Vagina (tissue), 2 donors: ENCODE measurements at regions not wholly inside any gene's neighbourhood (a gene's known extent, or its start where the extent isn't known, plus 50 kb on each side); places are given as distances from the start of the nearest gene placed in this dataset.

Experiments
- CTCF ChIP-seq, 3 experiments: fragments of 450-650 bp in 2 of 3; fragments of 200-600 bp in 1 of 3; sonication (generic) in 1 of 3; IDR thresholded peaks; one replicate each; pipeline ENCODE4 v1.5.1; 2017 to 2019; ENCODE audit warnings: antibody characterized with exemption in 3 of 3, mild to moderate bottlenecking in 2 of 3, moderate library complexity in 2 of 3
- POLR2A ChIP-seq, 2 donors: fragments of 450-650 bp; IDR thresholded peaks; one replicate each; pipeline ENCODE4 v1.6.1; 2017; ENCODE audit warnings: antibody characterized with exemption in 2 of 2, mild to moderate bottlenecking in 2 of 2, moderate library complexity in 2 of 2
- POLR2AphosphoS5 ChIP-seq, 2 donors: sonication (generic); formaldehyde crosslinking; IDR thresholded peaks; one replicate each; pipeline ENCODE4 v1.9.0; 2017; ENCODE audit warnings: antibody characterized with exemption in 2 of 2, mild to moderate bottlenecking in 2 of 2, low read depth in 1 of 2; ENCODE audit not compliant: insufficient read depth in 1 of 2

GRCh38 chrX:9195199-9195880 is 161.4 kb upstream of the FAM9B start:
- TF ChIP-seq POLR2AphosphoS5 (IDR thresholded peaks at IDR 0.05; ENCODE audit: insufficient read depth in 1 of 2, low read depth in 1 of 2) (no peak), CTCF (IDR thresholded peaks at IDR 0.05) (no peak), POLR2A (IDR thresholded peaks at IDR 0.05) (no peak)
